Renal pelvis (tissue), 1 donor: ENCODE measurements at regions not wholly inside any gene's neighbourhood (a gene's known extent, or its start where the extent isn't known, plus 50 kb on each side); places are given as distances from the start of the nearest gene placed in this dataset.
A peak's percentile ranks its signal among the peaks of the same experiment; 100 is the strongest.

ENCODE experiments used
- DNase-seq: peaks from one replicate; pipeline ENCODE4 v3.0.0-alpha.2; 2013

- DNase-seq: no peak
Observed at GRCh38 chr6:44608175-44608574, 220.7 kb downstream of the CDC5L start.

GRCh38 chr6:44609051-44609612 is 221.6 kb downstream of the CDC5L start:
- DNase-seq: no peak

DNA sequence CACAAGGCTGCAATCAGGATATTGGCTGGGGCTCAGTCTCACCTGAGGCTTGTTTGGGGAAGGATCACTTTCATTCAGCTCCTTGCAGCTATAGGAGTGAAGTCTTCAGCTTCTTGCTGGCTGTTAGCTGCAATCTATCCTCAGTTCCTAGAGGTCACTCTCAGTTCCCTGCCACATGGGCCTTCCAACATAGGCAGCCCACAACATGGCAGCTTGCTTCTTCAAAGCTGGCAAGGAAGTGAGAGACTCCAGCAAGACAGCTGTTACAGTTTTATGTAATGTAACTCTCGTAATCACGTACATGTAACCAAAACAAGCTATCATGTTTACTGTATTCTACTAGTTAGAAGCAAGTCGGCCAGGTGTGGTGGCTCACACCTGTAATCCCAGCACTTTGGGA is 226.9 kb downstream of the CDC5L start:
- no peak for DNase-seq

DNA sequence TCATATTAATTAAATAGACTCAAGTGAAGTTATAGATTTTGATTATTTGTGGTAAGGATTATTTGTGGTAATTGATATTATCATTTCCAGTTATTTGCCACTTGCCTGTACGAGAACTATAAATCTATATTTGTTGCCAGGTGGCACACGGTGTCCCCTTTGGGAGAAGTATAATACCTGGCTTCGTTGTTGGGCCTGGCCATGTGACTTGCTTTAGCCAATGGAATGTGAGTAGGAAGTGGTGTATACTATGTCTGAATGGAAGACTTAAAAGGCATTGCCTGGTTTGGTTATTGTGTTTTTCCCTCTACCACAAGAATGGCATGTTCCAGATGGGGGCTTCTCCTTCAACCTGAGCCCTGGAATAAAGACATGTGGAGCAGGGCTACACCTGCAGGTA is 228.1 kb downstream of the CDC5L start:
- no peak for DNase-seq

- DNase-seq: no peak
Observed at GRCh38 chr6:44617416-44617815, 229.9 kb downstream of the CDC5L start.

DNA sequence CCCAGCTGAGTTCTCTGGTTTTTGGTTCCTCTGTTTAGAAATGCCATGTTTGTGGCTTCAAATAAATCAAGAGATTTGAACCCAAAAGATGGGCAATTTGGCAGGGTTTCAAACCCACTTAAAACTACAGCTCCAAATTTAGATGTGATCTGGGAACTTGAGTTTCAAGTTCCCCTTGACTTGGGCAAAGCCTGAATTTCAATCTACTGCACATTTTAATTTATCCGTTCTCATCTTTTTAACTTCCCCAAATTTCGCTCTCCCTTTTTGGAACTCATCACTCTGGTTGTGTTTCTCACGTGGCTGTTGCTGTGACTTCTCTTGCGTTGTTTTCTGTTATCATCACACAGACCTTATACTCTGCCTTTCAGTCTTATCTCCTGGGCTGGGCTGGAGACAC is 230.9 kb downstream of the CDC5L start:
- DNase-seq: no peak

GRCh38 chr6:44620922-44621321 is 233.4 kb downstream of the CDC5L start:
- DNase-seq: no peak

- DNase-seq: no peak
Observed at GRCh38 chr6:44621846-44622245, 234.3 kb downstream of the CDC5L start.

DNA sequence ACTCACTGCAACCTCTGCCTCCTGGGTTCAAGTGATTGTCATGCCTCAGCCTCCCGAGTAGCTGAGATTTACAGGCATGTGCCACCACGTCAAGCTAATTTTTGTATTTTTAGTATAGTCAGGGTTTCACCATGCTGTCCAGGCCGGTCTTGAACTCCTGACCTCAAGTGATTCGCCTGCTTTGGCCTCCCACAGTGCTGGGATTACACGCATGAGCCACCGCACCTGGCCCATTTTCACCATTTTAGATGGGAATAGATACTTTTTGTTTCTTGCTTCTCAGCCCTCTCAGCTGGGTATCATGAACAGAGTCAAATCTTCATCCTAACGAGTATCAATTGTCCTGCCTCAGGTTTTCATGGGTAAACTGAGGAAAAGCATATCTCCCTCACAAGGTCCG is 235.0 kb downstream of the CDC5L start:
- no peak for DNase-seq

DNA sequence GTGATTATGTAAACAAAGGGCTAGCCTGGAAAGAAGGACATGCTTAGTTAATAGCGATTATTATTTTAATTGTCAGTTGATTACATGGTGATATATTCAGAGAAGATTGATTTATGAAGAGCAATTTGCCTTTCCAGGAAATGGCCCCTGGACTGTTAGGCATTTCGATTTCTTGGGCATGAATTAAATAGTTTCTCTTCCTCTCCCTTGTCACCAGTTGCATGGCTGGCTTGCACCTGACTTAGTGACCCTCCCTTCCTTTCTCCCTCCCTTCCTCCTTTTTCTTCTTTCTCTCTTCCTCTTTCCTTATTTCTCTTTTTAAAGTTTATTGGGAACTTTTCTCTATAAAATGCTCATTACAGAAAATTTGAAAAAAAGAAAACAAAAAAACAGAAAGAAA is 235.4 kb downstream of the CDC5L start:
- DNase-seq: no peak

DNA sequence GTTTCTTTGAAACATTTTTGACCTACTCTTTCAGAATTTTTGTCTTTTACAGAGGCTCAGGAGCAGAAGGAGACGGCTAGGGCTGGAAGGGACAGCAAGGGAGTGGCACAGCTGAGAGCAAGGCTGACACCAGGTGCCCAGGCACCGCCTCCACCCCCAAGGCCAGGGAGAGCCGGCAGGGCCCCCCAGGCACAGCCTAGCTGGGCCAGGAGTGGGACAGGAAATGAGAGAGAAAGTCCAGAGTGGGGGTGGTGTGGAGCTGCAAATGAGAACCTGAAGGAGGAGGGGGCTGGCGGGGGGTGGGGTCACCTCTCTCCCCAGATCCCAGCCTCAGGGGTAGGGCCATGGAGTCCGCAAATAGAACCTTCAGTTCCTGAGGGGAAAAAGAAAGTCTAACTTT is 236.7 kb downstream of the CDC5L start:
- DNase-seq: no peak

- peak; percentile 65 for DNase-seq
Observed at GRCh38 chr6:44624936-44625573, 237.5 kb downstream of the CDC5L start.

- no peak for DNase-seq
Observed at GRCh38 chr6:44625996-44626395, 238.5 kb downstream of the CDC5L start.

- DNase-seq: no peak
Observed at GRCh38 chr6:44626616-44627015, 239.1 kb downstream of the CDC5L start.

DNA sequence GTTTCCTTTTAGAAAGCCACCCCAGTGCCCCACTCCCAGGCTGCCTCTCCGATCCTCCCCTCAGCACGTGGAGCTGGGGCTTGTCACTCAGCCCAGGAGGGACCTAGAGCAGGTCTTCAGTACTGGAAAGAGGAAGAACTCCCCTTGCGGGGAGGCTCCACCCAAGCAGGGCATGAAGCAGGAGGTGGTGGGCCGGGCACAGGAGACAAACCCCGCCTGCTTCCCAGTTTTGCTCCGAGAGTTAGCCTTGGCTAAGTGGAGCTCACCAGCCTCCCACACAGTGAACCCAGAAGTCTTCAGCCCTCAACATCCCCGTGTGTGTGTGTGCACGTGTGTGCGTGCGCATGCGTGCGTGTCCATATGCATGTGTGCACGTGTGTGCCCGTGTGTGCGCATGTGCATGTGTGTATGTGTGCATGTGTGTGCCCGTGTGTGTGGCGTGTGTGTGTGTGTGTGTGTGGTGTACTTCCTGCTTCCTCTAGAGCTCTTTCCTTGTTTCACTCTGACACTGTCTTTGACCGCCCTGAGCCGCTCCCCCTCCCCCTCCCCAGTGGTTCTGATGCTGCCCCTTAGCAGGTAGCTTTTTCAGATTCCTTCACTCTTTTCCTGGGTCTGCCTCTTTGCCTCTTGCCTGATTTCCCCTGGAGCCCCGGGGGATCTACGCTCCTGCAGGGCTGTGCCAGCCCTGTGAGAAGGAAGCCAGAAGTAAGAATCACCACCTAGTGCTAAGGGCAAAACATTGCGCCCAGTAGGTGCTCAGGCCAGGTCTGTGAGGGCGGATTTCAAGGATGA is 239.8 kb downstream of the CDC5L start:
- DNase-seq: no peak

DNA sequence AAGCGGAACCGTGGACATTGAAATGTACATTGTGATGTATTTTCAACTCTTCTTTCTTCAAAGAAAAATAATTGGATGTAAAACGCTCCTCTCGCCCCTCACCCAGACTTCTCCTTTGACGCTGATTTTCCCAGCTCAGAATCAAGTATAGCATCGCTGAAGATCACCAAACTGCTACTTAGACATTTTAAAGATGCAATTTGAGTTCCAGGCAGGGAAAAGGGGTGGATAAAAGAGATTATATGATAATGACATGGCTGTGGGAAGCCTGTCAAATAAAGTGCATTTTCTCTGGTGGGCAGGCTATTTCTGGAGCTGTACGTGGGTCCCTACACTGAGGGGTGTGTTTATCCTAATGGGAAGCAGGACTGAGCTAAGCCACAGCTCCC is 240.4 kb downstream of the CDC5L start:
- no peak for DNase-seq

DNA sequence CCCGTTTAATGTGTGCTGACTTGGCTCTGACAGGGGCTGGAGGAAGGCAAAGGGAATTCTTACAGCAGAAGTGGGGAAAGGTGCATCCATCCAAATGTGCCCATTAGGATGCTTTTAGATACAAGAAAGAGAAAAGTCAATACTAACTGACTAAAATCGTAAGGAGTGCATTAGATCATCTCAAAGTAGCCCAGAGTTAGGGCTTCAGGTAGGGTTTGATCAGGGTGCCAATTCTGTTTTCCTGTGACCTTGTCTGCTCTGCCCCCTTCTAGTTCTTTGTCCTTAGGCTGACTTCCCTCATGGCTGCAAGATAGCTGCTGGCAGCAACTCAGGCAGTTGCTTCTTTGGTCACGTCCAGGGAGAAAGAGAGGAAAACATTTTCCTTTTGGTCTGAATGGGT is 240.8 kb downstream of the CDC5L start:
- no peak for DNase-seq

- no peak for DNase-seq
Observed at GRCh38 chr6:44629636-44630035, 242.1 kb downstream of the CDC5L start.

DNA sequence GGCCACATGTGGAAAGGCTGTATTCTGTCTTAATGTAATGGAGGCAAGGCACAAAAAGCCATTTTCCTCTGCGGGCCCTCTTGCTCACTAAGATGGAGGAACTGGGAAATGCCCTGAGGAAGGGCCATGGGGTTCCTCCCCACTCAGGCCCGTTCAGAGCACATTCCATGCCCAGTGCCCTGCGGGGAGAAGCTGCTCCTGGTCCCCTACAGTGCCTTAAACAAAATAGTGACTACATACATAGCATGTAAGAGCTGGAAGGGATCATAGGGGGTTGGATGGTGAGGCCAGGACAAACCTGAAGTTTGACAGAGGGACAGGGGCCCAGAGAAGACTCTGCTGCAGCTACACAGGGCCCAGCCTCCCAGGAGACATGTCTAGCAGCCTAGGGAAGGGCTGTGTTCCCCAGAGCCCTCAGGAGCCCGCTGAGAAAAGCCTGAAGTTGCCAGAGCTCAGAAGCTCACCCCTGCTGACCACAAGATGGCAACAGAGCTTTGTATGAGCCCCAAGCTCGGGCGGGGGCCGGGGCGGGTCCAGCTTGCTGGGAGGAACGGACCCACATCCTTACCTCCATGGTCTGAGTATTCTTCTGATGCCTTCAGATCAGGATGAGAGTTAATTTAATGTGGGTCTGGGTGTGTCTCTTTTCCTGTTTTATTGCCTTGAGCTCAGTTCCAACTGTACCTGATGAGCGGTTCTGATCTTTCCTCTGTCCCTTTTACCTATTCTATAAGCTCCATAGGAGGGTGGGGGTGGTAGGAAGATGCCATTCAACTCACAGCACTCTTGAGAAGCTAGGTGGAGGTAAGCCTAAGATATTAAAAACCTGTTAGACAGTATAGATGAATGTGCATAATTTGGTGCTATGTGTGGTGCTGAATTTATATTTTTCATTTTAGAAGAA is 242.9 kb downstream of the CDC5L start:
- peak; percentile 23 for DNase-seq

DNA sequence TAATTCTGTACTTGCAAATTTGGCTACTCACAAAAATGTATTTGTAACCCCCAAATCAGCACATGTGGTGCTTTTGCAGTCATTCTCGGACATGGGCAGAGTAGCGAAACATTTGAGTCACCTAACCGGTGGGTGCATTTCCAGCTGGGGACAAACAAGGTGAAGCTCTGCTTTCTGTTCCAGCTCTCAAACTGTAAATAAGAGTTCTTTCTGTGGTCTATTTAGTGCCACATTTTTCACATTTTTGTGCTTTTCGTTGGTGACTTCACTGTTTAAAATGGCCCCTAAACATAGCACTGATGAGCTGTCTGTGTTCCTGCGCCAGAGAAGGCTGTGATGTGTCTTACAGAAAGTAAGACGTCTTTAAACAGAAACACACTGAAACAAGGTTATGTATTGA is 244.5 kb downstream of the CDC5L start:
- DNase-seq: no peak

DNA sequence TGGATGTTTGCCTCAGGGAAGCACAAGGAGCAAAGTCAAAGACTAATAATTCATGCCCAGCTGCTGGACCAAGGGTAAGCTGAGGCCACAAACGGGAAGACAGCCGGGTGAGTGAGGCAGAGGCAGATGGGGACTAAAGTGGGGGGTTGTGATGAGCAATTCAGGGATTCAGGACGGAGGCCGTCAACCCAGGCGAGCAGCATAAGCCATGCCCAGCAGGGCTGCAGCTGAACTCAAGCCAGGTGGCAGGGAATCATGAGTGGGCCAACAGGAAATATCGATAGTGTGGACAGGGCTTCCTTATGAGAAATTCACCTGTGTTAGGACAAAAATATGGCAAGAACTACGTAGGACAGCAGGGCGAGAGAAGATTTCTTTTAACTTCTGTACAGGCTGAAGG is 246.8 kb downstream of the CDC5L start:
- DNase-seq: no peak

- DNase-seq: no peak
Observed at GRCh38 chr6:44635486-44635885, 248.0 kb downstream of the CDC5L start.
